CD4-positive, alpha-beta T cell treated with Interleukin-1 beta for 1 hour (primary cell): ENCODE measurements at regions not wholly inside any gene's neighbourhood (a gene's known extent, or its start where the extent isn't known, plus 50 kb on each side); places are given as distances from the start of the nearest gene placed in this dataset.

ENCODE experiments used
- DNase-seq, 2 donors: peaks; one replicate each; pipeline ENCODE4 v3.0.0-alpha.2; 2020 to 2022

DNA sequence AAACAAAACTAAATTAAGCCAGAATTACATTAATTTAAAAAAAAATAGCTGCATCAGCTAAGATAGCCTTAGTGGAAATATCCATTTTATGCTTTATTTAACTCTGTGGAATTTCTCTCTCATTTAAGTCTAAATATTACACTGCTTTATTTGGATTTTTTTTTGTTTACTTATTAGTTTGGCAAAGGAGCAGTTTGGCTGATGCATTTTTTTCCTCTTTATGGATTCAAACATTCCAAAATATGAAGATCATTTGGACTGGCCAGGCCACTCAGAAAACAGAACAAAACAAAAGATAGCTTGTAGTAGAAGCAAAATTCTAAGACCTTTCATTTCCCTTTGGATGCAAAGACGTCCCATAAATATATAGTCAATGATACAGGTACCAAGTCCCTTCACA is 707.3 kb upstream of the UBE2E2 start:
- no peak for DNase-seq

- no peak for DNase-seq
Observed at GRCh38 chr3:22496641-22497040, 706.5 kb upstream of the UBE2E2 start.

GRCh38 chr3:22506871-22507270 is 696.3 kb upstream of the UBE2E2 start:
- no peak for DNase-seq

DNA sequence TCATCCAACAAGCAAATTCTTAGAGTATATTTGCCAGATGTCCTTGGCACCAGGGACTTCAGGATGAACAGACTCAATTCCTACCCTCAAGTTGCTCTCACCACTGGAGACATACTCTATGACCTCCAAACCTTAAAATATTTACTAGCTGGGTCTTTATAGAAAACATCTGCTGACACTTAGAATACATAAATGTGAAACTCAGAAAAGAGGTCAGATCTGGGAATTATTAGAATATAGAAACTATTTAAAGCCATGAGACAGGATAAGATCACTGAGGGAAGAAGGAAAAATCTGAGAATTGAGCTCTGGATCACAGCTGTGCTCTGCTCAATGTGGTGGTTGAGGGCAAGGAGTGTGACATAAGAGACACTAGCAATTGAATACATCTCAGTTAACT is 695.4 kb upstream of the UBE2E2 start:
- no peak for DNase-seq

DNA sequence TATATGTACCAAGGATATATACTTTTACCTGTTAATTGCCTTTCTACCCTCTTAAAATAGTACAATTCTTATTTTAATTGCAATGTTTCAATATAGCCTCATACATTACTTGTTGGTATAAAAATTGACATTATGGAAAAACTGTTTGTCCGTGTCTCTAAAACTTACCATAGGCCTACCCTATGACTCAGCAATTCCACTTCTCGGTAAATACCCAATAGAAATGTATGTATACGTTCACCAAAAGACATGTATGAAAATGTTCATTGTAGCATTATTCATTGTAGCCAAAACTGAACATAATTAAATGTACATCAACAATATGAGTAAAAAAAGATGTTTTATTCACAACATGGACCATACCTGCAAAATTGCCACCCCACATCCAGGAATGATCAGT is 679.2 kb upstream of the UBE2E2 start:
- DNase-seq = no peak

DNA sequence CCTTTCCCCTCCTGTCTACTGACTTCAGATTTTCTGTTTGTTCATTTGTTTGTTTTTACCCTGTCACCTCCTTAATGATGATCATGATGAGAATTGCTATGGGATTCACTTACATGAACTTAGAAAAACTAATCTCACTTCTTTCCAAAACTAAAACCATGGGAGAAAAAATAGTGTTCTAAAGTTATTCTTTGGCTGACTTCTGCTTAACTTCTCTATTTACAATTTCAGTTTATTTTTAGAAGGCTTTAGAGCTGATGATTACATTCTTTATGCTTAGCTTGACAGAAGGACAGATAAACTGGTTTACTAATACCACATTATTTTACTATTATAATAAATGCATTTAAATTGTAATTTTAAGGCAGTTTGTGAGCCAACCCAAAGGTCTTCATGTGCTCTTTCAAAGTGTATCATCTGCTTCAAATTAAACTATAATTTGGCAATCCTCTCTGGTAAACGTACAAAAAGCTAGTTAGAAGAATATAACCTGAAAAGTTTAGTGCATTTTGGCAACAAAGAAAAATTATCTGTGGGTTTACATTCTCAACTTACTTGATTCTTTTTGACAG is 676.8 kb upstream of the UBE2E2 start:
- no peak for DNase-seq

GRCh38 chr3:22536541-22536940 is 666.6 kb upstream of the UBE2E2 start:
- no peak for DNase-seq

DNA sequence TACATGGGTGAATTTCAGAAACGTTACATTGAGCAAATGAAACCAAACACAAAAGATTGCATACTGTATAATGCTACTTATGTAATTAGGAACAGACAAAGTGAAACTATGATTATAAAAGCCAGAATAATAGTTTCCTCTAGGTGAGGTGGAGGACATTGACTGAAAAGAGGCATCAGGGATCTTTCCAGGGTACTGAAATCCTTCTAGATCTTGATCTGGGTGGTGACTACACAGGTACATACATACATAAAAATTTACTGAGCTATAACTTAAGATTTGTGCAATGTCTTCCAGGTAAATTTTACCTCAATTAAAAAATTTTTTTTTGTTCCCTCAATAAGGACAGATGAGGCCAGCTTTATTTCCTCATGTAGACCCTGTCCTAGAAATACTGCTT is 665.6 kb upstream of the UBE2E2 start:
- no peak for DNase-seq

GRCh38 chr3:22542311-22542710 is 660.8 kb upstream of the UBE2E2 start:
- no peak for DNase-seq

GRCh38 chr3:22555753-22556435 is 647.2 kb upstream of the UBE2E2 start:
- DNase-seq = no peak

- no peak for DNase-seq
Observed at GRCh38 chr3:22565393-22565792, 637.7 kb upstream of the UBE2E2 start.

DNA sequence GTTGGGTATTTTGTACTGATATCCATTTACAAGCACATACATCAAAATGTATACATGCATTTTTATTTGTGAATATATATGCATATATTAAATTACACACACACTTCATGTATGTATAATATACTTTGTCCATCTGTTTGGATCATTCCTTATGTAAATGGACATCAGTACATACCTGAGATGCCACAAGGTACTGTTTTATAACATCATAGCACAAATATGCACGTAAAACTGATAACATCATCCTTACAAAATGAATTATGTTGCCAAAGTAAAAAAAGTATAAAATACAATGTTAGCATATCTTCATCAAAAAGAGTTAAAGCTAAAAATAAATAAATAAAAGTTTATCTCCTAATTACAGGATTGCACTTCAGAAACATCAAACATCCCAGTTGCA is 634.8 kb upstream of the UBE2E2 start:
- no peak for DNase-seq

- DNase-seq = no peak
Observed at GRCh38 chr3:22569570-22569969, 633.6 kb upstream of the UBE2E2 start.

DNA sequence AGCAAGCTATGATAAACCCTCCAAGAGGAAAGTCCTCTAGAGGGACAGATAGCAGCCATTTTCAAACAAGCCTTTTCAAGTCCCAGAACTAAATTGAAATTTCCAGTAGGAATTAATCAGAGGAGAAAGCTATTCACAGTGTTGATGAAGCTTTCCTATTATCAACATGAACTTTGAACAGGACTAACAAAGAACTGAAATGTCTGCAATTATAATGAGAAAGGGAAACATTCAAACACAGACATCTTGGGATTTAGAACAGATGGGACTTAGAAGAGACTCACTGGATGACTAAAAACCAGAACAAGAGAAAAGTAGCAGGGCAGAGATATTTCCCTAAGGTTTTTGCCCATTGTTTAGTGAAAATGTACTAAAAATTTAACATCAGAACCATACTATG is 622.1 kb upstream of the UBE2E2 start:
- DNase-seq = no peak

- no peak for DNase-seq
Observed at GRCh38 chr3:22582266-22582665, 620.9 kb upstream of the UBE2E2 start.

DNA sequence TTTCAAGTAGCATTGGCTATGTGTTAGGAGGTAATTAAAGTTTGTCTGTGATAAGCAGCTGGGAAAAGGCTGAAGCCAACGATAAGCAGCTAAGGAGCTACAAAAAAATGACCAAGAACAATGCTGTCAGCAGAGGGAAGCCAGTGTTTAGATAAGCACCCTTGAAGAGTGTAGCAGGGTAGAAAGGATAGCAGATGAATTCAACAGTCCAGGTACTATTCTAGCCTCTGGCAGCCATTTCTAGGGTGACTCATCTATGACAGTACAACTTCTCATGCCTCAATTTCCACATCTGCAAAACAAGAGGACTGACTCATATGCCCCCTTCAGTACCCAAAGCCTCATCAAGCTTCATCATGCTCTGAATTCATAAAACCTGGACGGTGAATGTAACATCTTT is 617.6 kb upstream of the UBE2E2 start:
- DNase-seq = no peak

- no peak for DNase-seq
Observed at GRCh38 chr3:22585911-22586310, 617.2 kb upstream of the UBE2E2 start.

- no peak for DNase-seq
Observed at GRCh38 chr3:22587446-22587845, 615.7 kb upstream of the UBE2E2 start.

GRCh38 chr3:22593638-22594037 is 609.5 kb upstream of the UBE2E2 start:
- no peak for DNase-seq

- DNase-seq = no peak
Observed at GRCh38 chr3:22594990-22595389, 608.1 kb upstream of the UBE2E2 start.

DNA sequence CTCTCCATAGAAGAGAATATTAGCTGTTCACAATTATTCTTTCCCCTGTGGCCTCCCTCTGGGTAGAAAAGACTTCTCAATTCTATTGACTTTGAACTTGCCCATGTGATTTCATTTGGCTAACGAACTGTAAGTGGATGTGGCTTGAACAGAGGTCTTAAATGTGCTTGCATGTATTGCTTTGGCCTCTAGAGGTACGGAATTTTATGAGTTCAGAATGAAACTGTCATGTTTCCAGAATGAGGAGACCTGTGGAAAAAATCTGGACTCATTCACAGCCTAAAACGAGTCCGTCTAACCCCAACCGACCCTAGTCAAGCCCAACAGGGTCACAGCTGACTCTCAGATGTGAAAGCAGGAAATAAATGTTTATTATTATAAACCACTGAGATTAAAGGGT is 596.7 kb upstream of the UBE2E2 start:
- no peak for DNase-seq

GRCh38 chr3:22606938-22607337 is 596.2 kb upstream of the UBE2E2 start:
- DNase-seq = no peak

DNA sequence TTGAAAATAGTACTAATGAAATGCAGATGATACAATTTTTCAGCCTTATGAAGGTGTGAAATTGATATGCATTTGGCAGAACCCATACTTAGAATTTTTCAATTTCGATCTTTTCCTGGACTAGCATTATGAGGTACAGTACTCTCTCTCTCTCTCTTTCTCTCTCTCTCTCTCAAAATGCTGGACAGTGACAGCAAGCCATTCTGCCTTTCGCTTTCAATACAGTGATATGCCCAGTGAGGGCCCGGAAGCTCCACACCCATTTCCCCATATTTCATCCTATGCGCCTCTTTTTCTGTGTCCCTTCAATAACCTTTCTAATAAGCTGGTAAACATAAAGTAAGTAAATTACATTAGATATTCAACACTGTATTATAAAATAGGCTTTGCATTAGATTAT is 595.0 kb upstream of the UBE2E2 start:
- no peak for DNase-seq

- no peak for DNase-seq
Observed at GRCh38 chr3:22608721-22609120, 594.4 kb upstream of the UBE2E2 start.

GRCh38 chr3:22609139-22609538 is 594.0 kb upstream of the UBE2E2 start:
- no peak for DNase-seq
